DMS 273 treated with DMSO at 0.1 percent for 48 hours (cell line): ENCODE measurements at regions not wholly inside any gene's neighbourhood (a gene's known extent, or its start where the extent isn't known, plus 50 kb on each side); places are given as distances from the start of the nearest gene placed in this dataset.
"Not testable (repeated sequence)": the region's sequence is repeated elsewhere in the genome, so short reads cannot be mapped to it uniquely, and the experiment has no call there.

Experiments
- DNase-seq: peaks from one replicate; lab custom pipeline; 2025; lab: John Stamatoyannopoulos, UW

GRCh38 chr4:127229855-127230608 is 402.7 kb upstream of the INTU start:
- DNase-seq: no peak

DNA sequence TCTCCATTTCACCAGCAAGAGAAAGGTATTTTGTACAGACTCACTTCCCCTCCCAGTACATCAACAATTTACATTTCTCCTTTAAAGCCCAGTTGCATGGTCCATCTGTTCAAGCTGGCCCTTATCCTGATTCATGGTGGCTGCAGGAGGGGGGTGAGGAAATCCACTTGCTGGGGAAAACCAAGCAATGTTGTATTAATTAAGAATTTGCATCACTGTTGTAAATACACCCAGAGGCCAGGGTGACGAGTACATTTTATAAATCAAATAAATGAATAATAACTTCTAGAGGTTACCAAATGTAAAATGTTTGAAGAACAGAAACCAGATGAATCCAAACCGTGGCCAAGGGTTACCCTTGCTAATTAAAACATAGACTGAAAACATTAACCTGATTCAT is 395.9 kb upstream of the INTU start:
- DNase-seq: no peak

- DNase-seq: no peak
Observed at GRCh38 chr4:127237581-127237980, 395.2 kb upstream of the INTU start.

- no peak for DNase-seq
Observed at GRCh38 chr4:127238956-127239475, 393.7 kb upstream of the INTU start.

DNA sequence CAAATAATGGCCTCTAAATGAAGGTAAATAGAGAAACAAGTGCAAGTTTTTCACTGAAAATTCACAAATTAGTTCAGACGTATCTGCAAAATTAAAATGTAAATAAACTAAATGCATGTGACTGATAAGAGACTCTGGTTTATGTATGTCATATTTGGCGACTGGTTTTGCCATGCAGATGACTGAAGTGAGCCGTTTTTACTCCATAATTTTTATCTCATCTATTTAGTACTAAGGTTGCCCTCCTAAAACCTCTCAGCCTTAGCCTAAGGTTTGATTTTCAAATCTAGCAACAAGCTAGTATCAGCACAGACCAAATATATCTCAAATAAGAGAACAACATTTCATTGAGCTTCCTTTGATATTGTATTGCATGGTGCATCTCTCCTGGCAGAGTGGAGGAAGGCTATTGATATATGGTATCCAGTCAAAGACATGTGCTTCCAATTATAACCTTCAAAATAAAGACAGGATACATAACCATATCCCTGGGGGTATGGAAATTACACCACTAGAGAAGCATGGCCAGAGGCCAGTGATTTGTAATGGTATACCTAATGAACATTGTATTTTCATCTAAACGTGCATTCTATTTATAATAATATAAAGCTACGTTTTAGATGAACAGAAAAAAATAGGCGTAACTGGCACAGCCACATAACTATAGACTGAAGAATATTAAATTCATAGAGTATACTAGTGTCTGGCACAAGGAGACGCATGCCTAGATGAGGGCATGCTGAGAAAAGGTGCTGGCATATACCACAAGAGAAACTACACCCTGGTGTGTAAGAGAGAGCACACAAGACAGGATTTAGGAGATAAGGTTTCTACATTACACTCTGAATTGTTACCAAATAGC is 392.6 kb upstream of the INTU start:
- no peak for DNase-seq

GRCh38 chr4:127240764-127241105 is 392.0 kb upstream of the INTU start:
- no peak for DNase-seq

DNA sequence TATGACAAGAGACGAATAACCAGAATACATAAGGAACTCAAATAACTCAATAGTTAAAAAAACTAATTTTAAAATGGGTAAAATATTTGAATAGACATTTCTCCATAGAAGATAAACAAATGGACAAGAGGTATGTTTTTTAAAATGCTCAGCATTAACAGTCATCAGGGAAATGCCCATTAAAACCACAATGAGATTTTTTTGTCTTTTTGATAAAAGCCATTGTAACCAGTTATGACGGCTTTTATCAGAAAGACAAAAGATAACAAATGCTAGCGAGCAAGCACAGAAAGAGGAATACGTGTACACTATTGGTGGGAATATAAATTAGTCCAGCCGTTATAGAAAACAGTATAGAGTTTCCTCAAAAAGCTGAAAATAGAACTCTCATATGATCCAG is 388.2 kb upstream of the INTU start:
- DNase-seq: no peak

- no peak for DNase-seq
Observed at GRCh38 chr4:127246963-127247952, 385.5 kb upstream of the INTU start.

GRCh38 chr4:127249066-127249766 is 383.5 kb upstream of the INTU start:
- no peak for DNase-seq

GRCh38 chr4:127249767-127250108 is 383.0 kb upstream of the INTU start:
- DNase-seq: no peak

DNA sequence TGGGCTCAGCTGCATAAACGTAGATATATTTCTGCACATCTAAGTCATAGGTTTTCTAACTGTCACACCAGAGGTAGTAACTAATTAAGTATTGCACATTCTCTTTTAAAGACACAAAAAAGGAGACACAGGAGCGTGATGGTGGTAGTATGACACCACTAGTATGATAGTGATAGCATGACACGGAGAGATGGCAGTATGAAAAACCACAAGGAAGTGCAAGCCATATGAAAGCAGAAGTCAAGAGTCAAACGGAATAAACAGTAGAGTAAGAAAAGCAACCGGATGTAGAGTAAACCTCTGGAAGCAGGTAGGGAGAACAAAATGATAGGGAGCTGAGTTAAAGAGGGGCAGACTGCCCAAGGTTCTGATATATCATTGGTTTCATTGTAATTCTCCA is 382.2 kb upstream of the INTU start:
- DNase-seq: no peak

DNA sequence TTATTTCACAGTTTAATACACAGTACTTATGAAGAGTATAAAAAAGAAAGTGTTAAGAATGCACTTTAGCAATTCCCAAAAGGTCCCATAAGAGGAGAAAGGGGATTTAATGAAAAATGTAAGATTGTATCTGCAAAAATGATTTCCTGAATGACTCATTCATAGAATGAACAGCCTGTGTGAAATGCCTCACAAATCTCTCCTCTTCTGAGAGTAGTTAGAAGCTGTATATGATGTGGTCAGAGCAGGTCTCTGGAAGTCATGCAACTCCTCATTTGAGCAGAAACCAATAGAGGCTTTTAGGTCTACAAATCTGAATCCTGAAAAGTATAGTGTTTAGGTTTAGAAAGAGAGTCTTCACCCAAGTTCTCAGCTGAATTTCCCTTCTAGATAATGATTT is 381.3 kb upstream of the INTU start:
- no peak for DNase-seq

DNA sequence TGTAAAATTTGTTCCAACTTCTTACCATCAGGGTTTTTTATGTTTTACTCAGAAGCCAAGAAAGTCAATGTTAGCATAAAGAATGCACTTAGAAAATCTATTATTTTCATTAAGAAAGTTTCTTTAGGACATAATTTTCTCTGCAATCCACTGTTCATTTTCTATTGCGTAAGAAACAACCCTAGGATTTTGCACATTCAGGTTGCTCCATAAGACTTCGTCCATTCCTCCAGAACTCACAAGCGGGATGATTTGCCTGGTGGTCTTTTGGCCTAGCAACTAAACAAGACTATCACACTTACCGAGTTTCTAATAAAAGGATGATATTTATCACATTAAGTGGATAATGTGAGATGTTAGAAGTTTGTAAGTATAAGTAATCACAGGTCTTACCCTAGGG is 376.3 kb upstream of the INTU start:
- no peak for DNase-seq

- DNase-seq: no peak
Observed at GRCh38 chr4:127261476-127261875, 371.3 kb upstream of the INTU start.

DNA sequence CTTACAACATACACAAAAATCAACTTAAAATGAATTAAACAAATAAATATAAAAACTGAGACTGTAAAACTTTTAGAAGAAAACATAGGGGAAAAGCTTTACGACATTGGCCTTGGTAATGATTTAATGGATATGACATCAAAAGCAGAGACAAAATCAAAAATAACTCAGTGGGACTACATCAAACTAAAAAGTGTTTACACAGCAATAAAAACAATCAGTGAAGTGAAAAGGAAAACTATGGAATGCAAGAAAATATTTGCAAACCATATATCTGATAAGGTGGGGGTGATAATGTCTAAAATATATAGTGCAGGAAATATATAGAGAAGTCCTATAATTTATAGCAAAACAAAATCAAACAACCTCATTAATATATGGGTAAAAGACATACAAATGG is 364.4 kb upstream of the INTU start:
- DNase-seq: no peak

- DNase-seq: not testable (repeated sequence)
Observed at GRCh38 chr4:127277023-127277422, 355.7 kb upstream of the INTU start.

DNA sequence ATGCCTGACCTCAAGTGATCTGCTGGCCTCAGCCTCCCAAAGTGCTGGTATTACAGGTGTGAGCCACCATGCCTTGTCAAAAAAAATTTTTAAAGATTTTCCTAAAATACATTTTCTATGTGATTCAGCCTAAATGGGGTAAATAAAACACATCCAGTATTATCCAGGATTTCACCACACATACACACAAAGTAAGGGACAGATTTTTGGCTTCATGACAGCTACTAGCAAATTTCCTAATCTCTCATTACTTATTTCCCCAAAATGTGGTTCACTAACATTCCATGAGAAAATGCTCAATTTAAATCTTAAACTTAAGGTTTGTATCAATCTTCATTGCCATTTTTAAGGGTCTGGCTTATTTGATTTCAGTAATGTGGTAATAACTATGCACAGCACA is 348.5 kb upstream of the INTU start:
- DNase-seq: no peak

GRCh38 chr4:127291316-127291715 is 341.4 kb upstream of the INTU start:
- no peak for DNase-seq

- no peak for DNase-seq
Observed at GRCh38 chr4:127293496-127293895, 339.3 kb upstream of the INTU start.

DNA sequence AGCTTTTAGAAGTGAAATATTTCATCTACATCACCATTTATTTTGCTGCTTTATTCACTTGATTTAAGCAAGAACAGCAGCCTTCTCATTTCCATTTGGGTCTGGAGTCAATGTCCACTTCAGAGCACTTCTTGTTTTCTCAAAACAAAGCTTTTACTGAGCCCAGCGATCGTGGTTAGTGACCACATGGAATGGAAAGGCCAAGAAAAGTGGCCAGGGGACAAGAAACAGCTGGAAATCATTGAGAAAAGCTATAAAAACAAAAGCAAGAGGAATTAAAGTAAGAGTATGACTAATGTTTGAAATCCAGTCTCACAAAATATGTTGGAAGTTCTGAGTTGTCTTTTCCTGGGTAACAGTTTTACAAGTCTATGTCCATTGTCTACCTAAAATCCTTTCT is 328.4 kb upstream of the INTU start:
- DNase-seq: no peak

DNA sequence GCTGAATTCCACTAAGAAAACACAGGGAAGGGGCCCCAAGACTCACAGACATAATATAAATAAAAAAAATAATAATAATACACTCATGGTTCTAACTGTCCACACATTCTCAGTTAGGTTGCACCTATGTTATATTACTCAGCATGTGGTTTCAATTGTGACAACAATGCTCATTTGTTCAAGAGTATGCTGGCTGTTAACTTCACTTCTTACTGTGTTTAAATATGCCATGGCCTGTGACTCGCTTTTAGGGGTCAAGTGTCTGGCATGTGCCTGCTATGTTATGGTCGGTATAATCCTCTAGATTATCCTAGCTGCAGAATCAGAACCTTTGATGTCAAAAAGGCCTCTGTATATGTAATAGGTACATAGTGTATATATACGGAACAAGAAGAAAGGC is 324.8 kb upstream of the INTU start:
- no peak for DNase-seq
